Endometrial microvascular endothelial cells (primary cell): ENCODE measurements at regions not wholly inside any gene's neighbourhood (a gene's known extent, or its start where the extent isn't known, plus 50 kb on each side); places are given as distances from the start of the nearest gene placed in this dataset.

Experiments
- in situ Hi-C: cut with HindIII; loops from 2 replicates; pipeline ENCODE4 v1.10.0; 2017; ENCODE audit warnings: low sequenced_read_pairs, low pct_unique_long_range_greater_than_20kb; ENCODE audit errors: inconsistent ontology term

DNA sequence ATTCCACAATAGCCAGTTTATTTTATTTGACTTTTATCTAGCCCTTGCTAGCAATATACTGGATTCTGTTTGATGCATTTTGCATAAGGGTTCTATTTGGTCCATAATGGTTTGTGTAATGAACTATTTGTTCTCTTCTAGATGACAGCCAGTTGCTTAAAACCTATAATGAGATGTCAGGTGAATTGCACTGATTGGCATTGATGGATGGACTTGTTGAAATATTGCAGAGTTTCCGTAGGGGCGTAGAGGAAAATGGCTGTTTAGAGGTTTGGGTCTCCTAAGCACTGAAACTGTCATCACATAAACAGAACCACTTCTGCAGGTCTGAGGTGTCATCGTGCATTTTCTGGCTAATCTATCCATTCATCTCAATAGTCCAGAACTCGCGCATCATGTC, 124.9 kb upstream of the HDAC9 start:
- in situ Hi-C loops, result loop anchor here (25.0 kb wide), 1 partner anchor 192 kb away; no protein-coding TSS in a partner anchor

DNA sequence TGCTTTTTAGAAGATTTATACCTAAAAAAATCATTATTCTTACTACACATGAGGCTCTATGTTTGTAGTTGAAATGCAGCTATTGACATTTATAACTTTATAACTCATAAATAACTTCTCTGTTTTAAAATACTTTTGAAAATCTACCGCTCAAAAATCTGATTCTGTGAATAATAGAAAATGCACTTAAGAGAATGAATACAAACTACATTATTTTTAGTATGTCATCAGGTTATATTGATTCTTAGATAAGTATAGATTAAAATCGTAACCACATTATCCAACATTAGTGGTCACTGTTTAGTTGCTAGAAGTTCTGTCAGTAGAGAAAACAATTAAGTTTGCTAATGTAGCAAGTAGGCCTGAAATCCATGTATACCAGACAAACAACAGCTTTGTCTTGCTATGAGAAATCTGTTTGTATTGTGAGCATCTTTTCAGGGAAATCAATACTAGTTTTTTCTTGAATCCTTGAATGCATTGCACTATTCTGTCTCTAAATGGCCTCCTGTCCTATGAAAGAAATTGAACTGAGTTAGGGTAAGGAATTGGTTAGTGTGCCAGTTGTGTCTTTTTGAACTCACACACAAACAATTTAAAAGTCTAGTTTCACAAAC, 116.5 kb upstream of the HDAC9 start:
- in situ Hi-C loops, result no loop called here

DNA sequence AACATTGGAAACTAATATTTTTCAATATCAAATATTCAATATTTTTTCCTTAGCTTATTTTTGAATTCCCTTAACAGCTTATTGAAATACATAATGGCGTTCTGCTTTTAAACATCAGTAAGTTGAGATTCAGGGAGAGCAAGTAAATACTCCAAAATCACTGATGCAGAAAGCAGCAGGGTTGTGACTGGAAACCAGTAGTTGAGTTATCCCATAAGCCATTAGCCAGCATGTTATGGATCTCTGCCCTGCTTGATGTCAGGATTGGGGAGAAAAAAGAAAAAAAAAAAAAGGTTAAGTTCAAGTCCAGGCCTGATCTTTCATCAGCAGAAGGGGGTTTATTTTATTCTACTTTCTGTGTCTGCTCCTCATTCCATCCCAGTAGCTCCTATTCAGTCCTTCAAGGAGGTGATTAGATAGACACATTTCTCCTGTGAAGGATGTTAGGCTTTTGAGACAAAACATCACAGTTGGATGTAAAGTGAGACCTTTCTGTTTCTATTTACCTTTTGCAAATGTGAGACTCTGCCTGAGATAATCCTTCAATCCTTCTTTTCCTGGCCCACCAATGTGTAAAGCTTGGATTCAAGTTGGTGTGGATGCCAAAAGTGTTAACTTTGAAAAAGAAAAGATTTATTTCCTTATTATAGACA, 110.9 kb upstream of the HDAC9 start:
- in situ Hi-C loops, result no loop called here

DNA sequence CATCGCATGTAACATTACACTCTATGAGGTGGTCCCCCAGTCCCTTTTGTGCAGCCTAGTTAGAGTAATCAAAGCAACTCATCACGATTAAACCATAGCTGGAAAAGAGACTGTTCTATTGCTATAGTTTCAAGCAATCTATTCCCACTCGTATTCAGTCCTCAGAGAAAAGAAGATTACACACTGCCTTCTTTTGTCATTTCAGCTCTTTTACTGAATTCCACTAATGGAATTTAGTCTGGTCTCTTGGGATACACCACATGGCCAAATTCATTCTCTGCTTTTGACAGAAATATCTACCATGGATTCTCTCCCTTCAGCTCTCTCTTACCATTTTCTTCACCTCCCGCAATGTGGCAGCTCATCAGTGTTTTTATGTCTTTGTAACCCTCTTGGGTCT, 108.9 kb upstream of the HDAC9 start:
- in situ Hi-C loops, result no loop called here

DNA sequence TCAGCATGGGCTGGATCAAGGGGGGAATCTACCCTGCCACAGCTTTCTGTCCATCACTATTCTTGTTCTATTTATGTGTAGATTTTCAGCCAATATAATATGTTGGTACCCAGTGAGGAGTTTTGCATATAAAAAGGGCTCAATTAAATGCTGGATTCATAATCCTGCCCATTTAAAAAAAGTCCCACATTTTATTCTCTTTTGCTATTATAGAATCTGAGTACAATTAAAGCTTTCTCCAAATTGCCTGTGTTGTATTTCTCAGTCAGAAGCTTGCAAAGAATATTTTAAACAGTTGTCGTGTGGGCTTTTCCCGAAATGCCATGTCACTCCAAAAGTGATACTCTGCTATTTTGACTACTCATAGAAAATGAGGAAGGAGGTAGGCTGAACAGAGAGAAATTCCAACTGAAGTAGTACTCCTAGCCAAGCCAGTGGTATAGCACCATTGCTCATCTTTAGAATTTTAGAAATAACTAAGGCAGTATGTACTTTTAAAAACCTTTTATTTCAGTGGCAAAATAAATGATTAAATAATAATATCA, 108.3 kb upstream of the HDAC9 start:
- in situ Hi-C loops, result no loop called here

DNA sequence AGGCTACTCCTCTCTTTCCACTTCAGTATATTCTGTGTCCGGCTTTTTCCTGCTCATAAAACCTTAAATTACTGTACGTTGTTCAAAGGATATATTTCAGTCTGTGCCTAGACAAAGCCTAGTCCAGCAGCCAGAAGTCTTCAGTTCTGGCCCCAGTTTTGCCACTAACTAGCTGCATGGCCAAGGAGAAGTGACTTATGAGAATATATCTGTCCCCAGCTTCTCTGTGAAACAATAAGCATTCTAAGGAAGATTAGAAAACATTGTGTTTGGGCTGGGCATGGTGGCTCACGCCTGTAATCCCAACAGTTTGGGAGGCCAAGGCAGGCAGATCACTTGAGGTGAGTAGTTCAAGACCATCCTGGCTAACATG, 105.0 kb upstream of the HDAC9 start:
- in situ Hi-C loops, result no loop called here

DNA sequence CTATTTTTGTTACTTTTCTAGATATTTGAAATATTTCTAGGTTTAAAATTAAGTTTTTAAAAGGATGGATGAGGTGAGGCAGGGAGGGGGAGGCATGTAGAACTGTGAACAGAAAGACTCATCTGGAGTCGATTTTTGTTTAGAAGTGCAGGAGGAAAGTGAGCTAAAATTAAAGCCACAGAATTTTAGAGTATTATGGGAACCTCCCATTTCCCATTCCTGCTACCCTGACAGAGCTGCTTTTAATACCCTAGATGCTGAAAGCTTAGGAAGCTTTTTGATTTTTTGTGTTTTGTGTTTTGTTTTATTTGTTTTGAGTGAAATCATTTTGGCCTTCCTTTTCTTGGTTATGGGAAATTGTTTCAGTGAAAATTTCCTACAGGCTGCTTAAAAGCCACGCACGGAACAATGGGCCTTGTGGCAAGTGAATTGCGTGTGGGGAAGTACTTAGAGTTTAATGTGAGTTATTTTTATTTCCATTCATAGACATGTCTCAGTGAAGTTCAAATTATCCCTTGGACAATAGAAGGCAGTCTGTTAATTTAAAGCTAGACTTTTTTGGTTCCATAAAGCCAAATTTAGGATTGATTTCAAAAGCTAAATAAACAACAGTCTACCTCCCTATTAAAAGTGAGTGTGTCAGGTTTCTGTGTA, 102.0 kb upstream of the HDAC9 start:
- in situ Hi-C loops, result no loop called here

DNA sequence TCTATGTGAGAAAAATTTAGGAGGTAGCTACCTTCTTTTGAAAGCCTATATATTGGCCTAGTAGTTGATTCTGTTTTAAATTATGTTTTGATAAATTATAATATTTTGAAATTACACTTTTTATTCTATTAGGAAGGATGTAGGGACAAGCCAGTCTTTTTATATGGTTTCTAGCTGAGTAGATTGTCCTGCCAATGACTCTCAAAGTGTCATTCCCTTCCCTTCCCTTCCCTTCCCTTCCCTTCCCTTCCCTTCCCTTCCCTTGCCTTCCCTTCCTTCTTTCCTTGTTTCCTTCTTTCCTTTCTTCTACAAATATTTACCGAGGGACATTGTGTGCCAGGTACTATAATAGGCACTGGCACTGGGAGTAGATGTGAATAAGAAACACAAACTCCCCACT, 99.7 kb upstream of the HDAC9 start:
- in situ Hi-C loops, result no loop called here

DNA sequence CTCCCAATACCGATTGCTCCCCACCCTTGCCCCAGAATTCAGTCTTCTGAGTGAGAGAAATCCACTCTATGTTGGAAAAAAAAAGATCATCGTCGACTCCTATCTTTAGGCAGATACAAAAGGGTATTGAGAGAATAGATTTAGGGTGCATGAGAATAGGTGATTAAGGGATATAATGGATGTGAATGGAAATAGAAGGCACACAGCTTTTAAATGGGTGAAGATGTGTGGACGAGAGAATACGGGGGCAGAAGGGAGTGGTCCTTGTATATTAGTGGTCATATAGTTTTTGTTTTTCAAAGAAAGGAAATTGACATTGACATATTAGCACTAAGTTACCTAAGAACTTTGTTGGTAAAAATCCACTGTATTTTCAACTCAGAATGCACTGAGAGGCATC, 98.6 kb upstream of the HDAC9 start:
- in situ Hi-C loops, result no loop called here

DNA sequence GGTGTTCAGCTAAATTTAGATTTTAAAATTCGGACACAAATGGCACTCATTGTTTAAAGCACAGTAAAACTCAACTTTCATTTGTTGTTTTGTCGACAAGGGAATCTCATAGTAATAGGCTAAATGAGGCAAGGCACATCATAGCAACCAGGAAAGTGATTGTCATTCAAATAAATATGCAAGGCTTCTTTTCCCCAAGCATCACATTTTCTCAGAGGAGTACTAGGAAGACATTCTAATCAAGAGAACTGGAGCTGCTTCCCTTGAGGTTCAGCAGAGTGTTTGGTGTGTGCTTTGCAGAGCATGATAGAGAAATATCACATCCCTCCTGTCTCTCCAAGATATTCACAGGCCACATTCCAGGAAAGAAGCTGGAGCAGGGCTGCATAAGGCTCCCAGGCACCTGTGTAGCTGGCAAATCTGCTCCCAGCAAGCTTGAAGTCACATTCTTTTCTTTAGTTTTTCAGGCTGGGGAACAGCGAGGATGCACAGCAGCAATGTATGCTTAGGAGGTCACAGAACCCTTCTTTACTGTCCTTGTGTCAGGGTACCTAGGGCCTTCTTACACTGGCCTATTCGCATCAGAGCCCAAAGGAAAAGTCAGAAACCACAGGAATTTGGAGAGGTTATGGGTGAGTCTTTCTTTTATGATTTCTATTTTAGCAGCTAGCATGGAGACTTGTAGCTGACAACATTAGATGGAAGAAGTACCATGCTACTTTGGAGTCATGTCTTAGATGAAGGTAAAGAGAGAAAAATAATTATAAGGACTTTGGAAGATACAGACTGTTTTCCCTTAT, 95.9 kb upstream of the HDAC9 start:
- in situ Hi-C loops, result no loop called here

DNA sequence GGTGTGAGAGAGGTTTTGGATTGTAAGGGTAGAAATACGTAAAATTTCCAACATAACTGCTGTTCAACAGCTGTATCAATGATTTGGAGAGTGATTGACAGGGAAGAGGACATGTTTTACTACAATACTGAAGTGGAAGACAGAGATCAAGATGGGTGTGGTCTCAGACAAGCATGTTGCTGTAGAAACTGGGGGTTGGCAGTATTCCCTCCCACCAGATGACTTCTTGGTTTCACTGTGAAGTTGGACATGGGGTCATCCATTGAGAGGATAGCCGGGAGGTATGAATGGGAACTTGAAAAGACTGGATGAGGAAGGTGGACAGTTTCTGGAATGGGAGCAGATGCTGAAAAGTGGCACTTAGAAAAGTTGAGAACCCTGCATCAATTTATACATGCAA, 95.3 kb upstream of the HDAC9 start:
- in situ Hi-C loops, result no loop called here

DNA sequence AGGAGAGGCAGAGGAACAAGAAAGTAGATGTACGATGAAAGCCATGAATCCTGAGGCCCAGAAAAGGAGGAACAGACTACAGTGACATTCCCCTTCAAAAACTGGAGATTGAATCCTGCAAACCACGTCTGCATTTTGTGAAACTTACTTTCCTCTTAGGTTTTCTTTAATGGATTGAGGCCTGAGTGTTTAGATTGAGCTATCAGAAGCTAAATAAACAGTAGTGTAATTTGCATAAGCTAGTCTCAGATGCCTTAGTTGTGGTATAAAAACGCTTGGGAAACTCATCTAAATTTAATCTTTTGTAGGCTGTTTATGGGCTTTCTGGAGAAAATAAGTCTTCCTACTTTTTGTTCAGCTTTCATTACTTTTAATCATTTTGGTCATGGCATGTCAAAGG, 94.8 kb upstream of the HDAC9 start:
- in situ Hi-C loops, result no loop called here

DNA sequence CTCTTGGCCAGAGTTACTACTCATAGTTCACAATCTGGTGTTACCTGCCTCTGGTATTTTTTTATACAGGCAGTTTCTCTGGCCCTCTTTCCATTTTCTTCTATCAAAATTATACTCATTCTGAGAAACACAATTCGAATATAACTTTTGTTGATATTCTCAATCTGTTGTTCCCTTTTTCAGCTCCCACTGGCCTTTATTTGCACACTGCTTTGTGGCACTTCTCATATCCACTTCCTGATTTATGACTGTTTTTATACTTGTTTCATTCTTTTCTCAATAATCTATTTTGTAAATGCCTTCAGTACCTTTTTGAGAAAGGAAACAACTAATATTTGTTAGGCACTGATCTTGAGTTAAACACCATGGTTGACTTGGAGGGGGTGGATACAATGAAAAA, 93.8 kb upstream of the HDAC9 start:
- in situ Hi-C loops, result no loop called here

DNA sequence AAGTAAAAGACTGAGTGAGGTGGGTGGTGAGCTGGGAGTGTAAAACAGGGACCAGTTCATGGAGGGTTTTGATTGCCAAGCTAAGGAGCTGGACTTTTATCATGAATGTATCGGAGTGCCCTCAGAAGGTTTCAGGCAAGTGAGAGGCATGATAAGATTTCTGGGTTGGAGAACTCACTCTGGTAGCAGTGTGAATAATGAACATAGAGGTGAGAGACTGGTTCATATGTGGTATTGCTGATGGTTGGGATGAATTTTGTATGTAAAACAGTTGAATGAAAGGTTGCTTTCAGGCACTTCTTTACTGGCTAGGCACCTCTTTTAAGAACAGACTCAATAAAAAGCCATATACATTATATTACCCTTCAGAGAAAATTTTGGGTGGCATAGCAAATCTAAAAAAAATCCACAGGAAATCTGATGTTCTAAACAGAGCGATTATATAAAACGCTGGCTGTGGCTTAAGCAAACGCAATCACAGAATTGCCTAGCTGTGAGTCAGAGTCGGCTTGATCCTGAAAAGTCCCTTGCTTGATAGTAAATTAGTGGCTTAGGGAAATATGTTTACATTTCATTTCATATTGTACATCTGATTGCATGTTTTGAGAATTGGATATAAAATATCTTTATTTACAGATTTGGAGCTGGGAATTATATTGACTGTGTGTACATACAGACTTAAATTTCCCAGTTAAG, 92.9 kb upstream of the HDAC9 start:
- in situ Hi-C loops, result no loop called here

DNA sequence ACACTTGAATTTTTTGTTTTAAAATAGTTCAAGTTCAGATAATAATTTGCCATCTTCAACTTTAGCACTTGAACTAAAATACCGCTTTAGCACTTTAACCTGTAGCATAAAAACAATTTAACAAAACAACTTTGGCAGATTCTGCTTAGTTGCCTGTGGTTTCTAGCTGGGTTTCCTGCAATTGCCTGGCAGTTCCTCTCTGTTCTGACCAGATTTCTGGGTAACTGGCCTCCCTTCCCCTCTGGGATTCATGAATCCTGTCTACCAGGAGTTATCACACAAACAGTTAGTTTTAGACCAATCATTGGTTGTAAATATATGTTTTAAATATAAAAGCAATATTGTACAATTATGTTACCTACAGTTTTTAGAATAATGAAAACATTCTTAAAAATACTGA, 89.8 kb upstream of the HDAC9 start:
- in situ Hi-C loops, result no loop called here

DNA sequence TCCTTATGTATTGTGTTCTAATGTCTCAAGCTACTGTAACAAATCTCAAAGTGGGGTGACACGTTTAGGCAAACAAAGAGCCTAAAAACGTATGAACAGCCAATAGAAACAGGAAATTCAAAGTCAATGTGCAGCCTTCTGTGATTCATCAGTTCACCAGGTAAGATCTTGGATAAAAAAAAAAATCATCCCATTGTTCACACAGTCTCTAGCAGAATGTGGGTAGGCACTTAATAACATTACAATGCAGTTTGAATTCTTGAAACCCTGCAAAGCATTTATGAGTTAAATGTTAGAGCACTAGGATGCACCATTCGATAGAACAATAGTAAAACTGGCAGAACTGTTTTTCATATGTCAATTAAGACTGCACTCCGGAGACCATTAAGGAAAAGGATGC, 88.2 kb upstream of the HDAC9 start:
- in situ Hi-C loops, result no loop called here

DNA sequence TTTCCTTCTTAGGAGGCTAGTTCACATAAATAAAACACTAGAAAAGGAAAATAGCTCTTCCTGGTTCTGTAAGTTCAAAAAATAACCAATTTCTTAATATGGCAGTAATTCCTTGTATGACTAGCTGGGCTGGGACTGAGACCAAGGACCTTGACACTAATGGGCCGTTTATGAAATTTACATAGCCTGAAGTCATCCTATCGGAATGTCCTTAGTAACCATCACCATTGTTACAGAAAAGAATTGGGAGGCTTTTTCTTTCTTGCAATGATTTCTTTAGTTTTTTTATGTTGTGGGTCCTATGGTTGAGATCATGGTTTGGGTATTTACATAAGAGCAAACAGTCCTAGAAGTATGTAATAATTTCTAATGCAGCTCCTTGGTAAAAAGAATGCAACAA, 87.1 kb upstream of the HDAC9 start:
- in situ Hi-C loops, result no loop called here

DNA sequence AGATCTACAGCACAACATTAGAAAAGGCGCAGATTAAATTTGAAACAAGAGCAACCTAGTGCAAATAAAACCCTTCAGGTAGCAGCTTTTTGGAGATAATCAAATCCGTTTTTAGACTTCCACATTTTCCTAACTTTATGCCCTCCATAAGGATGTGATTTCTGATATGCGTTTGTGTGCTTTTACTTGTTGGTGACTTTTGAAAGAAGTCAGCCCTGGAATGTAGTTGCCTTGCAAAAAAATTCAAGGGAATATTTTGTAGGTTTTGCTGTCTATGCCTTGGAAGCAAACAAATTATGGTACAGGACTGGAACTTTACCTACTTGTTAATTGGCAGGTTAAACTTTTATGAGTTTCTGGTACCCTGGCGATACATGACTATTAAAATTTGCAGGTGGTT, 86.7 kb upstream of the HDAC9 start:
- in situ Hi-C loops, result no loop called here

DNA sequence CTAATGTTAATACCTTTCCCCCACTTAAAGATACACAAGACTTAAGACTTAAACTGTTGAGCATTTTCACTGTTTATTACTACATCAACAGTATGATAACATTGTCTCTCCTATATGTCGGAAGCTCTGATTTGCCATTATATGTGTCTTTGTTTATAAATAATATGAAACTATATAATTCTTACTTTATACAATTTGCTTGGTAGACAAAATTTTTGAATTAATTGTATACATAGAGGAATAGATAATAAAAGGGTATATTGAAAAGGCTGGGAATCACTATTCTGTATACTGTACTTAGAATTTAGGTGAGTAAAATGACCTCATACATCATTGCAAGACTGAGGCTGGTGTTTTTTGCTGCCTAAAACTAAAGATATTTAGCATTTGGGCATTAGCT, 82.1 kb upstream of the HDAC9 start:
- in situ Hi-C loops, result no loop called here
